ENCODE measurements at regions not wholly inside any gene's neighbourhood (a gene's known extent, or its start where the extent isn't known, plus 50 kb on each side); places are given as distances from the start of the nearest gene placed in this dataset.

GRCh38 chr3:146975476-146975875 is 370.3 kb upstream of the PLSCR5 start:
- no peak for TF ChIP-seq CTCF (IDR thresholded peaks at IDR 0.05)
- TF ChIP-seq POLR2A (IDR thresholded peaks at IDR 0.05), result no peak
- no peak for TF ChIP-seq EP300 (IDR thresholded peaks at IDR 0.05)

Measured in gastroesophageal sphincter (tissue), 3 donors.